K562 (cell line): ENCODE measurements at regions not wholly inside any gene's neighbourhood (a gene's known extent, or its start where the extent isn't known, plus 50 kb on each side); places are given as distances from the start of the nearest gene placed in this dataset.

ENCODE experiments used
- CLOCK ChIP-seq: fragments of 250-450 bp; sonication (Bioruptor Pico); IDR thresholded peaks from 2 replicates; pipeline ENCODE4 v1.4.0; 2020; ENCODE audit warnings: mild to moderate bottlenecking, moderate library complexity, borderline replicate concordance
- GTF2B ChIP-seq: IDR thresholded peaks from 2 replicates; pipeline ENCODE4 v1.6.1; 2011; ENCODE audit not compliant: insufficient read length; ENCODE audit errors: extremely low read depth
- MYBL2 ChIP-seq, 2 experiments: fragments of 450-650 bp in 1 of 2; sonication (generic) in 1 of 2; formaldehyde crosslinking in 1 of 2; IDR thresholded peaks; 2 replicates each; pipeline versions ENCODE4 v1.6.1 to v1.8.1; 2017 to 2022; ENCODE audit warnings: borderline replicate concordance in 1 of 2, inconsistent platforms in 1 of 2, low read depth in 1 of 2, mild to moderate bottlenecking in 1 of 2, missing genetic modification reagents in 1 of 2, moderate library complexity in 1 of 2
- TOE1 ChIP-seq, 2 experiments: fragments of 450-650 bp in 1 of 2; sonication (generic) in 1 of 2; formaldehyde crosslinking in 1 of 2; IDR thresholded peaks; 2 replicates each; pipeline versions ENCODE4 v1.7.1 to v1.8.0; 2016 to 2022; ENCODE audit warnings: borderline replicate concordance in 2 of 2, mild to moderate bottlenecking in 2 of 2, antibody characterized with exemption in 1 of 2, inconsistent platforms in 1 of 2, low read depth in 1 of 2, missing genetic modification reagents in 1 of 2, moderate library complexity in 1 of 2
- ZNF212 ChIP-seq: fragments of 450-650 bp; formaldehyde crosslinking; IDR thresholded peaks from 2 replicates; pipeline ENCODE4 v1.4.0; 2020; ENCODE audit warnings: mild to moderate bottlenecking
- ZNF398 ChIP-seq: fragments of 250-450 bp; sonication (Bioruptor Pico); IDR thresholded peaks from 2 replicates; pipeline ENCODE4 v1.8.0; 2021; ENCODE audit warnings: moderate library complexity, mild to moderate bottlenecking, inconsistent platforms

GRCh38 chr12:90174956-90175355 is 466.3 kb upstream of the ATP2B1 start (continued):
- TF ChIP-seq TOE1 (IDR thresholded peaks at IDR 0.05; ENCODE audit: borderline replicate concordance) (no peak), TOE1 (CRISPR knock-in tag; IDR thresholded peaks at IDR 0.05; ENCODE audit: borderline replicate concordance, low read depth) (no peak), ZNF398 (CRISPR knock-in tag) (no peak), MYBL2 (IDR thresholded peaks at IDR 0.05; ENCODE audit: low read depth) (no peak), MYBL2 (CRISPR knock-in tag; IDR thresholded peaks at IDR 0.05; ENCODE audit: borderline replicate concordance) (no peak), ZNF212 (CRISPR knock-in tag) (no peak), GTF2B (no peak), CLOCK (no peak)
- TF ChIP-seq, all 486 proteins: peak for 0
